NCI-H2107 treated with DMSO at 0.1 percent for 48 hours (cell line): ENCODE measurements at regions not wholly inside any gene's neighbourhood (a gene's known extent, or its start where the extent isn't known, plus 50 kb on each side); places are given as distances from the start of the nearest gene placed in this dataset.
"Not testable (repeated sequence)": the region's sequence is repeated elsewhere in the genome, so short reads cannot be mapped to it uniquely, and the experiment has no call there.

Experiments
- DNase-seq: peaks from one replicate; lab custom pipeline; 2025; ENCODE audit not compliant: unreplicated experiment; lab: John Stamatoyannopoulos, UW

- DNase-seq, result no peak
These were observed 84.8 kb upstream of the BMP2K start for GRCh38 chr4:78691334-78691754.

DNA sequence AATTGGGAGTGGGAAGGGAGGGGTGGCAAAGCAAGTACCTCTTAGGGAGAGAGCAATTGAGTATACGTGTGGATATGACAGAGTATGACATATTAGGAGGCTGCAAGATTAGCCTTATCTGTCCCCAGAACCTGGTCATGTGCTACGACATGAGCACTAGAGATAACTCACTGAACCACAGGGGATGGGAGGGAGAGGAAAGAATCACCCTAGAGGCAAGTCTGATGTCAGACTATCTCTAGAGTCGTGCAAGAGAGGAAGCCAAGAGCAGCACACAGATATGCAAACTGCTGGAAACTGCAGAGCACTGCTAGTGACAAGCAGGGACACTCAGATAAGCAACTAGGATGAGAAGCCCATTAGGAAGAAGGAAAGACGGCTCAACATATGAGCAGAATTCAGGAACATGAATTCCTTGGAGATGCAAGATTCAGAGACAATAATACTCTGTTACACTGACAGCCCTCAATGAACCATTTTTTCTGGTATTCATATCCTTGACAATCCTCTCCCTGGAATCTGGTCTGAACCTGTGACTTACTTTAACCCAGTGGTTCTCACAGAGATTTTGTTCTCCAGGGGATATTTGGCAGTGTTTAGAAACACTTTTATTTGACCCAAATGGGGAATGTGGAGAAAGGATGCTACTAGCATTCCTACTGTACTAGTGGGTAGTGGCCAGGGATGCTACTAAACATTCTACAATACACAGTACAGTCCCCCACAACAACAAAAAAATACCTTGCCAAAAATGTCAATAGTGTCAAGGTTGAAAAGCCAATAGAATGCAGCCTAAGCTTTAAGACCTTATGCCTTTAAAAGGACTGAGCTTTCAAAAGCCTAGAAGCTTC lies 84.0 kb upstream of the BMP2K start:
- no peak for DNase-seq

DNA sequence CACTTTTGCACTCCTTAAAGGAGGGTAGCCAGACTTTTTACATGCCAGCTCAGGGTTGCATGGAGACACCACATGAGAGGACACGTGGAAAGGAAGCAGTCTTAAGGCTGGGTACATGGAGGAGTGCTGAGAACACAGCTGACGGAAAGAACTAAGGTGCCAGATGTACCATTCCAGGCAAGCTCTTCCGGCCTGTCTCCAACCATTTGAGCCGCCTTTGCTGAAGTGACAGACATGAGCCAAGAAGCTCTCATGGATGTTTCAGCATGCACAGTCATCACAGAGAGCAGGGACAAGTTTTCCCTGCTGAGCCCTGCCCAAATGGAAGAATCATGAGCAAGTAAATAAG lies 83.4 kb upstream of the BMP2K start:
- DNase-seq, result no peak

- no peak for DNase-seq
These were observed 82.2 kb upstream of the BMP2K start for GRCh38 chr4:78693777-78694456.

DNA sequence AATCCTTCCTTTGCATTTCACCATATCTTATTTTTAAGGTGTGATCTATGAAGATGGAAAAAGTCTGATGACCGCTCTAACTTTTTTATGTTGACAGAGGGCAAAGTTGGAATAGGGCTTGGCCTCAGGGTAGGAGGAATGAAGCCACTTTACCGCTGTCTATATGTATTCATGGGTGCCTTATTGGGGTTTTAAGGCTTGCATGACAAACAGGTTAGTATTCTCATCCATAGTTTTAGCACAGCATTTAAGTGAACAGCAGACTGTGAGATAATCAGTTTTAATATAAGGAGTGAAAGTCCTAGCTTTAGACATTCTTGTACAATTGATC lies 81.7 kb upstream of the BMP2K start:
- DNase-seq, result no peak

DNA sequence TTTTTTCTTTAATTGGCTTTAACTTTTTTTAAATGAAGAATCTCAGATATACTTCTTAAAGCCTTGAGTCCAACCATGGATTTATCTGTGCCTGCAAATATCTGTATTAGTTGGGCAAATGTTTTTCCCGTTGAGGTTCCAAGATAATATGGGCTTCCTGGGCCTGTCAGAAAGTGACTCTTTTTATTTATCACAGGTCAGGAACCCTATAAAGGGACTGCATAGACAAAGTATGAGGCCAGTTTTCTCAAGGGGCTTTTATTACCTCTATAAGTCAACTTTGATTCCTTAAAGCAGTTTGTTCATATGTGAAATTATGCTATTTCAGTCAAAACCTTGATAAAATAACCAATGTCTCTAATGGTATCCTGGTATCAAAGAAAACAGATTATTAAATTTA lies 80.2 kb upstream of the BMP2K start:
- no peak for DNase-seq

GRCh38 chr4:78703079-78703478 lies 73.1 kb upstream of the BMP2K start:
- no peak for DNase-seq

DNA sequence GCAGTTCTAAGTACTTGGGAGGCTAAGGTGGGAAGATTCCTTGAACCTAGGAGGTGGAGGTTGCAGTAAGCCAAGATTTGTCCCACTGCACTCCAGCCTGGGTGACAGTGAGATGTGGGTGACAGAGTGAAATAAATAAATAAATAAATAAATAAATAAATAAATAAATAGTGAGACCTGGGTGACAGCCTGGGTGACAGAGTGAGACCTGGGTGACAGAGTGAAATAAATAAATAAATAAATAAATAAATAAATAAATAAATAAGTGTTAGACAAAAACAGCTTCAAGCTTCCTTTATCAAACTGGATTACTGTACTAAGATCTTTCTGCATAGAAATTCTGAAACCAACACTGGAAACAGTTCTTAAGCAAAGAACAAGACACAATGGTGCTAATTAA lies 71.8 kb upstream of the BMP2K start:
- no peak for DNase-seq

GRCh38 chr4:78704981-78705683 lies 71.0 kb upstream of the BMP2K start:
- DNase-seq, result no peak

DNA sequence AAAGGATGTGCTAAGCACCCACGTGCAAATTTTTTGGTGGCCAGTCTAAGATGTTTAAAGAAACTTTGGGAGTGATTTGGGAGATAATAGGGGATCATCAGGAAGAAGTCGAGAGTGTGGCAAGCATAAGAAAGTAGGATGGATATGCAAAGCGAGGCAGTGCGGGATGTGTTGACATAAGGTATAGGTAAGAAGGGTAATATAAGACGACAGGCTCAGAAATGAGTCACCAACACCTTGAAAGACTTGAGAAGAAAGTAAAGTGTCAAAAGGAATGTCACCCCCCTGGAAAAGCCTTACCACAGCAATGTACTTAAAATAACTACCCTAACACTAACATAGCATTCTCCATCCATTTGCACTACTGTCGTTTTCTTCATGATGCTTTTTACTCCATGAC lies 69.8 kb upstream of the BMP2K start:
- no peak for DNase-seq

- no peak for DNase-seq
These were observed 68.9 kb upstream of the BMP2K start for GRCh38 chr4:78707268-78707667.

GRCh38 chr4:78707793-78708192 lies 68.4 kb upstream of the BMP2K start:
- DNase-seq, result no peak

GRCh38 chr4:78710536-78710935 lies 65.6 kb upstream of the BMP2K start:
- DNase-seq, result no peak

GRCh38 chr4:78711676-78712075 lies 64.5 kb upstream of the BMP2K start:
- DNase-seq, result no peak

GRCh38 chr4:78714598-78714997 lies 61.6 kb upstream of the BMP2K start:
- DNase-seq, result not testable (repeated sequence)

- DNase-seq, result not testable (repeated sequence)
These were observed 60.8 kb upstream of the BMP2K start for GRCh38 chr4:78715372-78715771.

GRCh38 chr4:78717712-78718111 lies 58.4 kb upstream of the BMP2K start:
- not testable (repeated sequence) for DNase-seq

DNA sequence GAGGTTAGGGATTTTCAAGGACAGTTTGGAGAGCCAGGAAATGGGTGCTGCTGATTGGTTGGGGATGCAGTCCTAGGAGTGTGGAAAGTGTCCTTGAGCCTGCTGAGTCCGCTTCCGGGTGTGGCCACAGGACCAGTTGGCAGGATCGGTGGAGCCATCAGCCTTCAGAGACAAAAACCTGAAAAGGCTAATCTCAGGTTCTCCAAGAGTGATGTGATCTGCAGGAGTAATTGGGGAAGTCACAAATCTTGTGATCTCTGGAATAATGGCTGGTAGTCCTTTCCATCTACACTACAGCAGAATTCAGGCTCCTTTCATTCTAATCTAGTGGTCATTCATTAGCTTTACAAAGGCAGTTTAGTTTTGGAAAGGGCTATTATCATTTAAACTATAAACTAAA lies 55.9 kb upstream of the BMP2K start:
- DNase-seq, result no peak

- no peak for DNase-seq
These were observed 55.0 kb upstream of the BMP2K start for GRCh38 chr4:78720994-78721677.

- no peak for DNase-seq
These were observed 54.4 kb upstream of the BMP2K start for GRCh38 chr4:78721747-78722146.

GRCh38 chr4:78722320-78722719 lies 53.8 kb upstream of the BMP2K start:
- DNase-seq, result no peak

- no peak for DNase-seq
These were observed 53.3 kb upstream of the BMP2K start for GRCh38 chr4:78722878-78723277.
